Thoracic aorta (tissue), 2 donors: ENCODE measurements at regions not wholly inside any gene's neighbourhood (a gene's known extent, or its start where the extent isn't known, plus 50 kb on each side); places are given as distances from the start of the nearest gene placed in this dataset.

ENCODE experiments used
- ATAC-seq: fragments of 150-250 bp; one replicate; pipeline ENCODE4 v1.8.0; 2017; ENCODE audit warnings: low read depth; ENCODE audit not compliant: insufficient number of reproducible peaks, low FRiP score
- DNase-seq: peaks from one replicate; pipeline ENCODE4 v3.0.0-alpha.2; 2020; ENCODE audit warnings: low spot score
- H3K27ac ChIP-seq, 2 donors: fragments of 200-600 bp; sonication (generic); 1 replicate in 1 of 2; 2 replicates in 1 of 2; pipeline ENCODE4 v1.5.1; 2016; ENCODE audit warnings: mild to moderate bottlenecking in 2 of 2, moderate library complexity in 2 of 2
- H3K27me3 ChIP-seq: fragments of 200-600 bp; sonication (generic); replicated peaks from 2 replicates; pipeline ENCODE4 v1.6.0; 2016; ENCODE audit warnings: mild to moderate bottlenecking; ENCODE audit not compliant: insufficient read depth
- H3K36me3 ChIP-seq: fragments of 200-600 bp; sonication (generic); one replicate; pipeline ENCODE4 v1.5.1; 2016
- H3K4me1 ChIP-seq, 2 donors: fragments of 200-600 bp; sonication (generic); 1 replicate in 1 of 2; 2 replicates in 1 of 2; pipeline versions ENCODE4 v1.5.1 to v1.6.0; 2016; ENCODE audit warnings: low read depth in 2 of 2, mild to moderate bottlenecking in 1 of 2; ENCODE audit not compliant: control insufficient read depth in 1 of 2
- H3K4me3 ChIP-seq: fragments of 200-600 bp; sonication (generic); 2 replicates; pipeline ENCODE4 v1.5.1; 2016; ENCODE audit warnings: mild to moderate bottlenecking
- H3K9me3 ChIP-seq: fragments of 200-600 bp; sonication (generic); 2 replicates; pipeline ENCODE4 v1.5.1; 2016
- TF ChIP-seq, protein P1 (sequence below): fragments of 200-600 bp; sonication (generic); IDR thresholded peaks from one replicate; pipeline ENCODE4 v1.5.1; 2019; ENCODE audit warnings: antibody characterized with exemption

DNA sequence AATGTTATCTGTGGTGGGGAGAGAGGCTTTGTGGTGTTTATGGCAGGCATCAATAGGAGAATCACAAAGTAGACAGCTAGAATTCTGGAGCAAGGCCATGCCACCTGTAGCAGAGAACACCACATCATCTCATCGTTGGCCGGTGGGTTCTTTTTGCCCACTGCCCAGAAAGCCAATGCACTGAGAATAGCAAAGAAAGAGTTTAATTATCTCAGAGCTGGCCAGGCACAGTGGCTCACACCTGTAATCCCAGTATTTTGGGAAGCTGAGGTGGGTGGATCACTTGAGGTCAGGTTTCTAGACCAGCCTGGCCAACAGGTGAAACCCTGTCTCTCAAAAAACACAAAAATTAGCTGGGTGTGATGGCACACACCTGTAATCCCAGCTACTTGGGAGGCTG lies 99.2 kb upstream of the COG2 start:
- no peaks in the 10 kb centered on the region for H3K9me3 ChIP-seq

DNA sequence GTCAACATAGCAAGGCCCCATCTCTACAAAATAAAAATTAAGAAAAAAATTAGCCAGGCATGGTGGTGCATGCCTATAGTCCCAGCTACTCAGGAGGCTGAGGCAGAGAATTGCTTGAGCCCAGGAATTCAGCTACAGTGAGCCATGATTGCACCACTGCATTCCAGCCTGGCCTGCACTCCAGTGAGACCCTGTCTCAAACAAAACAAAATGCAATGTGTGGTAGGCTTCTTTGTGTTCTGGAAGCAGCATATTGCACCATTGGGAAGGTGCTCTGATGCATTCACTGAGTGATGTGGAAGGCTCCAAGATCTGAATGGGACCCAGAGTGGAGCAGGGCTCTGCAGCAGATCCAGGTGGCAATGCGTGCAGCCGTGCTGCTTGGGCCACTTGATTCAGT lies 99.6 kb upstream of the COG2 start:
- DNase-seq (no peak), ATAC-seq (no peak)
- H3K27me3 ChIP-seq = no peaks in the 10 kb centered on the region
- TF ChIP-seq, protein P1, sequence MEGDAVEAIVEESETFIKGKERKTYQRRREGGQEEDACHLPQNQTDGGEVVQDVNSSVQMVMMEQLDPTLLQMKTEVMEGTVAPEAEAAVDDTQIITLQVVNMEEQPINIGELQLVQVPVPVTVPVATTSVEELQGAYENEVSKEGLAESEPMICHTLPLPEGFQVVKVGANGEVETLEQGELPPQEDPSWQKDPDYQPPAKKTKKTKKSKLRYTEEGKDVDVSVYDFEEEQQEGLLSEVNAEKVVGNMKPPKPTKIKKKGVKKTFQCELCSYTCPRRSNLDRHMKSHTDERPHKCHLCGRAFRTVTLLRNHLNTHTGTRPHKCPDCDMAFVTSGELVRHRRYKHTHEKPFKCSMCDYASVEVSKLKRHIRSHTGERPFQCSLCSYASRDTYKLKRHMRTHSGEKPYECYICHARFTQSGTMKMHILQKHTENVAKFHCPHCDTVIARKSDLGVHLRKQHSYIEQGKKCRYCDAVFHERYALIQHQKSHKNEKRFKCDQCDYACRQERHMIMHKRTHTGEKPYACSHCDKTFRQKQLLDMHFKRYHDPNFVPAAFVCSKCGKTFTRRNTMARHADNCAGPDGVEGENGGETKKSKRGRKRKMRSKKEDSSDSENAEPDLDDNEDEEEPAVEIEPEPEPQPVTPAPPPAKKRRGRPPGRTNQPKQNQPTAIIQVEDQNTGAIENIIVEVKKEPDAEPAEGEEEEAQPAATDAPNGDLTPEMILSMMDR = no peak
- no peaks in the 10 kb centered on the region for H3K9me3 ChIP-seq
- no peak overlapping the region for H3K27ac ChIP-seq
- H3K4me3 ChIP-seq = no peak overlapping the region
- H3K4me1 ChIP-seq = no peaks in the 10 kb centered on the region
- H3K36me3 ChIP-seq = no peaks in the 10 kb centered on the region

More for the DNA sequence above, 99.2 kb upstream of the COG2 start:
- Histone ChIP-seq H3K27me3 (no peaks in the 10 kb centered on the region), H3K4me1 (no peaks in the 10 kb centered on the region), H3K4me3 (no peak overlapping the region), H3K27ac (no peak overlapping the region), H3K36me3 (no peaks in the 10 kb centered on the region)
- TF ChIP-seq, protein P1 = no peak
- no peak for DNase-seq
- ATAC-seq = no peak

GRCh38 chr1:230542054-230542453 lies 100.2 kb upstream of the COG2 start:
- no peak overlapping the region for H3K4me3 ChIP-seq
- TF ChIP-seq, protein P1 = no peak
- no peak for ATAC-seq
- H3K36me3 ChIP-seq = no peaks in the 10 kb centered on the region
- no peak for DNase-seq
- no peaks in the 10 kb centered on the region for H3K9me3 ChIP-seq
- H3K27me3 ChIP-seq = no peaks in the 10 kb centered on the region
- H3K27ac ChIP-seq = no peak overlapping the region
- H3K4me1 ChIP-seq = no peaks in the 10 kb centered on the region

GRCh38 chr1:230541306-230541705 lies 101.0 kb upstream of the COG2 start:
- no peaks in the 10 kb centered on the region for H3K27me3 ChIP-seq

GRCh38 chr1:230540421-230541155 lies 101.7 kb upstream of the COG2 start:
- ATAC-seq (no peak), DNase-seq (no peak)
- H3K4me1 ChIP-seq = no peaks in the 10 kb centered on the region
- H3K4me3 ChIP-seq = no peak overlapping the region
- TF ChIP-seq, protein P1 = no peak
- H3K36me3 ChIP-seq = no peaks in the 10 kb centered on the region
- no peak overlapping the region for H3K27ac ChIP-seq
- H3K9me3 ChIP-seq = no peaks in the 10 kb centered on the region
- H3K27me3 ChIP-seq = no peaks in the 10 kb centered on the region

More at GRCh38 chr1:230541306-230541705, 101.0 kb upstream of the COG2 start:
- TF ChIP-seq, protein P1 = no peak
- DNase-seq (no peak), ATAC-seq (no peak)
- no peaks in the 10 kb centered on the region for H3K9me3 ChIP-seq
- H3K36me3 ChIP-seq = no peaks in the 10 kb centered on the region
- H3K4me3 ChIP-seq = no peak overlapping the region
- no peak overlapping the region for H3K27ac ChIP-seq
- H3K4me1 ChIP-seq = no peaks in the 10 kb centered on the region
